ENCODE measurements at regions not wholly inside any gene's neighbourhood (a gene's known extent, or its start where the extent isn't known, plus 50 kb on each side); places are given as distances from the start of the nearest gene placed in this dataset.

DNA sequence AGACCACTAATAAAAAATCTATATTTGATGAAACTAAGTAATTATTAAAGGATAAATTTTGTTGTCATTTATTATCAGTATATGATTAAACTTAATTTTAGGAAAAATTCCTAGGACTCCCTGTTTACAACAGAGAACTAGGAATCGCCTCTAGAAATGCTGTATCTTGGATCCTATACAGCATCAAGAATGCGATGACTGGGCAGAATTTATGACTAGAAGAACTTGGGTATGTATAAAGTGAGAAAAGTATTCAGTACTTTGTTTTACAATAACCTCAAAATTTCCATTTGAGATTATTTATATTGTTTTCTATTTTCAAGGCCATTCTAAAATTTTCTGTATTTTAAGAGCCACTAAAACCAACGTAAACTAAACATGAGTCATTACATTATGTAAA lies 82.3 kb upstream of the AGTR1 start:
- DNase-seq, result no peak
- in situ Hi-C loops (cut with HindIII; ENCODE audit: low pct_ligation_motif_present, low pct_unique_long_range_greater_than_20kb, low sequenced_read_pairs), result no loop called here

- in situ Hi-C loops (cut with HindIII; ENCODE audit: low pct_ligation_motif_present, low pct_unique_long_range_greater_than_20kb, low sequenced_read_pairs), result no loop called here
- DNase-seq, result no peak
These were observed 72.5 kb upstream of the AGTR1 start for GRCh38 chr3:148625095-148625736.

DNA sequence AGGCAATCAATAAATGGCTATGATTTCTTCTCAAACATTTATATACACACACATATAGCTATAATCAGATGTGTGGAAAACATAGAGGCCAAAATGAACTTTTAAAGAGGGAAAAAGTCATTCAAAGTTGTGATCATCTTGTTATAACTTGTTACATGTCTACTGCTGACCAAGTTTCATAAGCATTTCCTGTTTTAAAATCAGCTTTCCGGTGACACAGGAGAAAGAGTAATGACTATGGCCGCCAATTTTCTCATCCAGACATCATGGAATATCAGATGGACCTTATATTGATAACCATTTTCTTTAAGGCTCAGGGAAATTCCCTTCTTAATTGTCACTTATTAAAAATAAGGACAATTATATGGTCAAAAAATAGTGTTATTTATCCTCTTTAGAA lies 71.7 kb upstream of the AGTR1 start:
- in situ Hi-C loops (cut with HindIII; ENCODE audit: low pct_ligation_motif_present, low pct_unique_long_range_greater_than_20kb, low sequenced_read_pairs), result no loop called here
- DNase-seq, result no peak

DNA sequence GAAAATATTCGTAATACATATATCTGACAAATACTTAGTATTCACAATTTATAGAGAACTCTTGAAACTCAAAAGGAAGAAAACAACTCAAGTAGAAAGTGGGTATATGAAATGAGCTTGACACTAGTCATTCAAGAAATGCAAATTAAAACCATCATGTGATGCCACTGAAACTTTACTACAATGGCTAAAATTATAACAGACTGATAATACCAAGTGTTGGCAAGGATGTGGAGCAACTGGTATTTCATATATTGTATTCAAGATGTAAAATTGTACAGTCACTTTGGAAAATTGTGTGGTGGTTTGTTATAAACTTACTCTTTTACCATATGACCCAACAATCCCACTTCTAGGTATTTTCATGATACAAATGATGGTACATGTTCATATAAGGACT lies 68.7 kb upstream of the AGTR1 start:
- in situ Hi-C loops (cut with HindIII; ENCODE audit: low pct_ligation_motif_present, low pct_unique_long_range_greater_than_20kb, low sequenced_read_pairs), result no loop called here
- DNase-seq, result no peak

DNA sequence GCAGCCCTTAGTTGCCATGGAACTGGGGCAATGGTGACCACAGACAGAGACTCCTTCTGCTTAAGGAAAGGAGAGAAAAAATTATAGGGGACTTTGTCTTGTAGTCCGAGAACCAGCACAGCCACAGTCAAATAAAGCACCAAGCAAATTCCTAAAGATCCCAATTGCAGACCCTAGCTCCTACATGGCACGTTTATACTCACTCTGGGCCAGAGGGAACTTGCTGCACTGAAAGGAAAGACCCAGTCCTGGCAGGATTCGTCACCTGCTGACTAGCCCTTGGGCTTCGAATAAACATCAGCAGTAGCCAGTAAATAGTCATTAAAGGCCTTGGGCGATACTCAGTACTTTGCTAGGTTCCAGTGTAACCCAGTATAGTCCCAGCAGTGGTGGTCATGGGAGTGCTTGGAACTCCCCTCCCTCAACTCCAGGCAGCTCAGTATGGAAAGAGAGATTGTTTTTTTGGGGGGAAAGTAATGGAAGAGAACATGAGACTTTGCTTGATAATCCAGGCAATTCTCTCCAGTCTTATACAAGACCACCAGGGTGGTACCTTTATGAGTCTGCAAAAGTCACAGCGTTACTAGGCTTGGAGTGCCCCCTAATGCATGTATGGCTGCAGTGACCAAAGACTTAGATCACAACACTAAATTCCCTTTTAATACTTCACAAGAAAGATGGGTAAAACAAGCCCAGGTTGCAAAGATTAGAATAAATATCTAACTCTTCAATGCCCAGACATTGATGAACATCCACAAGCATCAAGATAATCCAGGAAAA lies 66.4 kb upstream of the AGTR1 start:
- DNase-seq, result no peak

GRCh38 chr3:148641722-148642121 lies 56.0 kb upstream of the AGTR1 start:
- in situ Hi-C loops (cut with HindIII; ENCODE audit: low pct_ligation_motif_present, low pct_unique_long_range_greater_than_20kb, low sequenced_read_pairs), result no loop called here
- DNase-seq, result no peak

More for the DNA sequence above, 66.4 kb upstream of the AGTR1 start:
- in situ Hi-C loops (cut with HindIII; ENCODE audit: low pct_ligation_motif_present, low pct_unique_long_range_greater_than_20kb, low sequenced_read_pairs), result no loop called here

DNA sequence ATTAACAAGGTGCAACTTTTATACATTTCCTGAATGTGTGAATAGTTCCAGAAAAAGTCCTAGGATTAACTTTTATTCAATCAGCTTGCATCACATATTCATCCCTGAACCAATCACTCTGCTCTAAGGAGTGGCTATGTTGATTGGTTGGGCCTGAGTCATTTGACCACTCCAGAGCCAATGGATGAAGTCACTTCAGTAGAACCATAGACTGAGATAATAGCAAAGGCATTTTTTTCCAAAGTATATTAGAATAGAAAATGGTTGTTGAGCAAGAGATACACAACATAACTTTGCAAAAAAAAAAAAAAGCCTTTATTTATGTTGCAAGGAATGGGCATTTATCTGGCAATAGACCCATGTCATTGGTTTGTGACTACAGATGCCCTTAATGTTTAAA lies 55.5 kb upstream of the AGTR1 start:
- no peak for DNase-seq
- in situ Hi-C loops (cut with HindIII; ENCODE audit: low pct_ligation_motif_present, low pct_unique_long_range_greater_than_20kb, low sequenced_read_pairs), result no loop called here

GRCh38 chr3:148642616-148643015 lies 55.1 kb upstream of the AGTR1 start:
- no peak for DNase-seq
- in situ Hi-C loops (cut with HindIII; ENCODE audit: low pct_ligation_motif_present, low pct_unique_long_range_greater_than_20kb, low sequenced_read_pairs), result no loop called here

DNA sequence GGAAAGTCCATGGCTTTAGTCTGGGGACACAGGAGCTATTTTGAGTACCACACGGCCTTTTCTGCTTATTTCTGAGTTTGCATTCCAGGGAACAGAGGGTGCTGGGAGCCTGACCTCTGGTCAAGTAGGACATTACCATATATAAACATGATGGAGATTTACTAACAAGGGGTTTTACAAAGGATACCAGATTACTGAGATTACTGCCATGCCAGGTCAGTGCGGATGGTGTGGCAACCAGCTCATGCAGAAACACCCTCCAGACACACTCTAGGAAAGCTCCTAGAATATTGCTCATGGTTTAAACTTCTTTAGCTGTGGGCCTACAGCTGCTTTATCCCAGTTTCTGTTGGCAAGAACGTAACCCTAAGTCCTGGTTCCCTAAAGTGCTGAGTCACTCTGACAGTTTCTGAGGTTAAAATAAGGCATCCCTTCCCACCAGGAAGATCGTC lies 54.3 kb upstream of the AGTR1 start:
- no peak for DNase-seq
- in situ Hi-C loops (cut with HindIII; ENCODE audit: low pct_ligation_motif_present, low pct_unique_long_range_greater_than_20kb, low sequenced_read_pairs), result no loop called here

GRCh38 chr3:148646126-148646665 lies 51.5 kb upstream of the AGTR1 start:
- DNase-seq, result no peak
- in situ Hi-C loops (cut with HindIII; ENCODE audit: low pct_ligation_motif_present, low pct_unique_long_range_greater_than_20kb, low sequenced_read_pairs), result no loop called here
